ENCODE measurements at regions not wholly inside any gene's neighbourhood (a gene's known extent, or its start where the extent isn't known, plus 50 kb on each side); places are given as distances from the start of the nearest gene placed in this dataset.
"Not testable (repeated sequence)": the region's sequence is repeated elsewhere in the genome, so short reads cannot be mapped to it uniquely, and the experiment has no call there.

GRCh38 chr18:5830902-5831301 is 64.4 kb downstream of the TMEM200C start:
- DNase-seq (ENCODE audit: low read depth); H3K4me3 ChIP-seq (ENCODE audit: low read depth, low read length): not testable (repeated sequence)

- DNase-seq (ENCODE audit: low read depth): no peak
- no peak for TF ChIP-seq CTCF (IDR thresholded peaks at IDR 0.05; ENCODE audit: low read depth, low read length, missing control alignments)
- no peak overlapping the region for H3K4me3 ChIP-seq (ENCODE audit: low read depth, low read length)
These were observed 66.4 kb downstream of the TMEM200C start for GRCh38 chr18:5828913-5829312.

GRCh38 chr18:5825663-5826062 is 69.7 kb downstream of the TMEM200C start:
- H3K4me3 ChIP-seq (ENCODE audit: low read depth, low read length): no peak overlapping the region
- DNase-seq (ENCODE audit: low read depth): no peak
- no peak for TF ChIP-seq CTCF (IDR thresholded peaks at IDR 0.05; ENCODE audit: low read depth, low read length, missing control alignments)

GRCh38 chr18:5824370-5824984 is 70.8 kb downstream of the TMEM200C start:
- TF ChIP-seq CTCF (IDR thresholded peaks at IDR 0.05; ENCODE audit: low read depth, low read length, missing control alignments): no peak
- no peak for DNase-seq (ENCODE audit: low read depth)
- no peak overlapping the region for H3K4me3 ChIP-seq (ENCODE audit: low read depth, low read length)

GRCh38 chr18:5817816-5818215 is 77.5 kb downstream of the TMEM200C start:
- no peak overlapping the region for H3K4me3 ChIP-seq (ENCODE audit: low read depth, low read length)
- no peak for DNase-seq (ENCODE audit: low read depth)
- TF ChIP-seq CTCF (IDR thresholded peaks at IDR 0.05; ENCODE audit: low read depth, low read length, missing control alignments): no peak

- no peak for DNase-seq (ENCODE audit: low read depth)
- no peak for TF ChIP-seq CTCF (IDR thresholded peaks at IDR 0.05; ENCODE audit: low read depth, low read length, missing control alignments)
These were observed 88.5 kb downstream of the TMEM200C start for GRCh38 chr18:5806860-5807259.

GRCh38 chr18:5787936-5788335 is 107.4 kb downstream of the TMEM200C start:
- TF ChIP-seq CTCF (IDR thresholded peaks at IDR 0.05; ENCODE audit: low read depth, low read length, missing control alignments): no peak
- DNase-seq (ENCODE audit: low read depth): no peak
- no peak overlapping the region for H3K4me3 ChIP-seq (ENCODE audit: low read depth, low read length)

More at GRCh38 chr18:5806860-5807259, 88.5 kb downstream of the TMEM200C start:
- H3K4me3 ChIP-seq (ENCODE audit: low read depth, low read length): no peak overlapping the region
